OCI-LY1 (cell line): ENCODE measurements at regions not wholly inside any gene's neighbourhood (a gene's known extent, or its start where the extent isn't known, plus 50 kb on each side); places are given as distances from the start of the nearest gene placed in this dataset.

Source experiments
- EZH2 ChIP-seq: fragments of 200-600 bp; sonication (generic), shearing (Covaris generic); IDR thresholded peaks from 2 replicates; pipeline ENCODE4 v1.8.0; 2017; ENCODE audit warnings: borderline replicate concordance, mixed run types, mild to moderate bottlenecking, antibody characterized with exemption, low read length, moderate library complexity, mixed read lengths
- TF ChIP-seq, protein P1 (sequence below): fragments of 200-600 bp; sonication (generic), shearing (Covaris generic); IDR thresholded peaks from 2 replicates; pipeline ENCODE4 v1.5.1; 2017; ENCODE audit warnings: mild to moderate bottlenecking, antibody characterized with exemption, low read length, moderate library complexity, mixed read lengths

DNA sequence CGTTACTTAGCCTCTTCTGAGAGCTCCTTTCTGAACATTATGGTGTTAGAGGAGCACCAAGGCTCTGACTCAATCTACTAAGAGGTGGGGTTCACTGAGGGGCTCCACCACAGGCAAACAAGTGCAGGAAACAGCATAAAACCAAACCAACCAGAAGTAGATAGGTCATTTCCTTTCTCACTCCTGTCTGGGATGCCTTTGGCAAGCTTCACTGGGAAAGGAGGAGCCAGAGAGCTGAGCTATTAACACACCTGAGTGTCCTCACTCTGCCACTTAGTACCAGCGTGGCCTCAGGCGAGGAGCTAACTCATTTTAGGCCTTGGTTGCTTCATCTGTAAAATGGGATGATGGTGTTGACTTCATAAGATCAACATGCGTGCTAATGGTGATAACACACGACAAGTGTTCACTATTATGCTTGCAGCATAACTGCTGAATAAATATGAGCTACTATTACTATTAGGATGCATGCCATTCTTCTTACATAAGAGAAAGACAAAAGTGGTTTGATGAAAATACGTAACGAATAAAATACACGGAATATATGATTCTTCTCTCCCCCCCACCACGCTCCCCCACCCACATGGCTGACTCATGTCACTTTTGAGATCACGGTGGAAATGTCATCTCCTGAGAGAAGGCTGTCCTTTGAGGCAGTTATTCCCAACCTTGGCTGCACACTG is 185.4 kb downstream of the BCAS1 start:
- TF ChIP-seq, protein P1, sequence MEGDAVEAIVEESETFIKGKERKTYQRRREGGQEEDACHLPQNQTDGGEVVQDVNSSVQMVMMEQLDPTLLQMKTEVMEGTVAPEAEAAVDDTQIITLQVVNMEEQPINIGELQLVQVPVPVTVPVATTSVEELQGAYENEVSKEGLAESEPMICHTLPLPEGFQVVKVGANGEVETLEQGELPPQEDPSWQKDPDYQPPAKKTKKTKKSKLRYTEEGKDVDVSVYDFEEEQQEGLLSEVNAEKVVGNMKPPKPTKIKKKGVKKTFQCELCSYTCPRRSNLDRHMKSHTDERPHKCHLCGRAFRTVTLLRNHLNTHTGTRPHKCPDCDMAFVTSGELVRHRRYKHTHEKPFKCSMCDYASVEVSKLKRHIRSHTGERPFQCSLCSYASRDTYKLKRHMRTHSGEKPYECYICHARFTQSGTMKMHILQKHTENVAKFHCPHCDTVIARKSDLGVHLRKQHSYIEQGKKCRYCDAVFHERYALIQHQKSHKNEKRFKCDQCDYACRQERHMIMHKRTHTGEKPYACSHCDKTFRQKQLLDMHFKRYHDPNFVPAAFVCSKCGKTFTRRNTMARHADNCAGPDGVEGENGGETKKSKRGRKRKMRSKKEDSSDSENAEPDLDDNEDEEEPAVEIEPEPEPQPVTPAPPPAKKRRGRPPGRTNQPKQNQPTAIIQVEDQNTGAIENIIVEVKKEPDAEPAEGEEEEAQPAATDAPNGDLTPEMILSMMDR, result no peak
- TF ChIP-seq EZH2, result no peak
